GM13977 (cell line): ENCODE measurements at regions not wholly inside any gene's neighbourhood (a gene's known extent, or its start where the extent isn't known, plus 50 kb on each side); places are given as distances from the start of the nearest gene placed in this dataset.

Experiments
- DNase-seq: peaks from one replicate; pipeline ENCODE4 v3.0.0; 2012; ENCODE audit warnings: low spot score
- in situ Hi-C: fragments of 300-500 bp; cut with MboI; formaldehyde crosslinking; loops from one replicate; pipeline ENCODE4 v1.12.0; 2022; ENCODE audit warnings: low sequenced_read_pairs, low pct_unique_long_range_greater_than_20kb, mixed read lengths, inconsistent platforms; ENCODE audit not compliant: unreplicated experiment
- TF ChIP-seq, protein P1 (sequence below): IDR thresholded peaks from 2 replicates; pipeline ENCODE4 v1.5.1; 2012; ENCODE audit warnings: mild to moderate bottlenecking, control low read depth; ENCODE audit not compliant: insufficient read depth; ENCODE audit errors: extremely low read depth, missing control alignments

DNA sequence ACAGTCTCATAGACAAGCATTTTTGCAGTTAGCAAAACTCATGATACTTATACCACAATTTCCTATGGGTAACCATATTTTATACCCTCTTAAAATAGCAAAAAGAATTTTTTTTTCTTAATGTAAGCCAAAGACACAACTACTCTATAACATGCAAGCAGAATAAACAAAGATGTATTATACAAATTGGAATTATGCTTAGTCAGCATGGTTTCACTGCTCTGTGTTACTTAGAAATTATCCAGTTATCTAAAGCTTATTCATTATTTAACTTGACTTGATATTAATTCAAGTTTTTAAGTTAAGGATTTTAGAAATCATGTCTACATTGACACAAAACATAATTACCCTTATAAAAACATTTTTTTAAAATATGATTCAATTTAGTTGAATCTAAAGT, 449.8 kb upstream of the CDH2 start:
- DNase-seq = no peak
- TF ChIP-seq, protein P1, sequence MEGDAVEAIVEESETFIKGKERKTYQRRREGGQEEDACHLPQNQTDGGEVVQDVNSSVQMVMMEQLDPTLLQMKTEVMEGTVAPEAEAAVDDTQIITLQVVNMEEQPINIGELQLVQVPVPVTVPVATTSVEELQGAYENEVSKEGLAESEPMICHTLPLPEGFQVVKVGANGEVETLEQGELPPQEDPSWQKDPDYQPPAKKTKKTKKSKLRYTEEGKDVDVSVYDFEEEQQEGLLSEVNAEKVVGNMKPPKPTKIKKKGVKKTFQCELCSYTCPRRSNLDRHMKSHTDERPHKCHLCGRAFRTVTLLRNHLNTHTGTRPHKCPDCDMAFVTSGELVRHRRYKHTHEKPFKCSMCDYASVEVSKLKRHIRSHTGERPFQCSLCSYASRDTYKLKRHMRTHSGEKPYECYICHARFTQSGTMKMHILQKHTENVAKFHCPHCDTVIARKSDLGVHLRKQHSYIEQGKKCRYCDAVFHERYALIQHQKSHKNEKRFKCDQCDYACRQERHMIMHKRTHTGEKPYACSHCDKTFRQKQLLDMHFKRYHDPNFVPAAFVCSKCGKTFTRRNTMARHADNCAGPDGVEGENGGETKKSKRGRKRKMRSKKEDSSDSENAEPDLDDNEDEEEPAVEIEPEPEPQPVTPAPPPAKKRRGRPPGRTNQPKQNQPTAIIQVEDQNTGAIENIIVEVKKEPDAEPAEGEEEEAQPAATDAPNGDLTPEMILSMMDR = no peak
- in situ Hi-C loops = no loop called here

DNA sequence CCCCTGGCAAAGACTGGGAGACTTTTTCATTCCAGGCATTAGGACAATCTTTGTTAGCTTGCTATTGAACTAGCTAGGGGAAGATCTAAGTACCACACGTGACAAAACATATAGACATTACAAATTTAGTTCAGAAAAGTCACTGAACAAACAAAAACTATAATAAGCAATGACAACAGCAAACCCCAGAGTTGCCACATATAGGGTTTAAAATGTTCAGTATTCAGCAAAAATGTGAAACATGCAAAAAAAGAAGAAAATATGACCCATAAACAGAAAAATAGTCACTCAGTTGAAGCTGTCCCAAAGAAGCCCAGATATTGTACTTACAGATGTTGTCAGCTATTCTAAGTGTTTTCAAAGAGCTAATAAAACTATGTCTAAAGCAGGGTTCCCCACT, 431.1 kb upstream of the CDH2 start:
- in situ Hi-C loops = no loop called here
- DNase-seq = no peak
- TF ChIP-seq, protein P1 = no peak

DNA sequence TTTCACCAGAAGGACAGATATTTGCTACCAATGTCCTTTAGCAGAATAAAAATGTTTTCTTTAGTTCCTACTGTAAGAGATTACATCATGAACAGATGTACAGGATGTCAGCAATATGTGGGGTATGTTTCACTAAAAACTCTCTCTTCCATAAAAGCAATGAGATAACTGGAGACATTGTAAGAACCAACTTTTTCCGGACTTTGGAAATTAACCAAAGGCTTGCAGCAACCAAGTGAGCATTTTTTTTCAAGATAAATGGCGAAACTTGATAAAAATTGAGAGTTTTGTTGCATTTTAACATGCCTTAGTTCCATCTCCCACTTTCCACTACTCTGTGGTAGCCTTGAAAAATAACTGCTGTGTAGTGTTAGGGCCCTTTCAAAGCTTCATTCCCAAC, 429.8 kb upstream of the CDH2 start:
- in situ Hi-C loops = no loop called here

DNA sequence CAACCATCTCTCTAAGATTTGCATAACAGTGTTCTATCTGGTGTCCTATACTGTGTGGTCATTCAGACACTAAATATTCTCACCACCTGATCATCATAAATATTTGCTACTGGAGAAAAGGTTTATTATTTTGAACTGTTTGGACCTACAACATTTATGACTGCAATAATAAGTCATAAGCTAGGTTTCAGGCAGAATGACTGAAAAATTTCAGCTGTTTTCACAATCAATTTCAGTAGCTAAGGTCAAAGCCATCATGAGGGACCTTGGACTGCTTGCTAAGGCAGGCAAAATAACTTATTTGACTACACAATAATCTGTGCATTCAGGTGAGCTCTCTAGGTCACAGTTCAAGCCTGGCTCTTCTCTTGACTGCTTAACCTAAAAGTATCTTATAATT, 425.5 kb upstream of the CDH2 start:
- in situ Hi-C loops = no loop called here
- TF ChIP-seq, protein P1 = no peak
- DNase-seq = no peak

More for the DNA sequence above, 429.8 kb upstream of the CDH2 start:
- TF ChIP-seq, protein P1 = no peak
- no peak for DNase-seq

DNA sequence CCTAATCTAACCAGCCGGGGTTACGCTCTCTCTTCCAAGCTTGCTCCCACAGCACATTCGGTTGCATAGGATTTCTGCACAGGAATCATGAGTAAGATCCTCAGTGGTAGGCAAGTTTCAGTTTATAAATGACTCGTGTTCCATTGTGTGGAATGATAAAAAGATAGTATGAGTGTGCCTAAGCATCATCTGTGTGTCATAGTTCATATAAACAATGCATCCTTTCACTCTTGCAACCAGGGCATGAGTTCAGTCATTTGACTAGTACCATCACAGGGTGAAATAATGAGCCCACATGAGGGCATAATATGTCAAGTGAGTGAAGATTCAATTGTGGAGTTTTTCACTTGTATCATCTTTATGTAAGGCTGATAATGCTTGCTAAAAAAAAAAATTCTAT, 417.1 kb upstream of the CDH2 start:
- in situ Hi-C loops = no loop called here
- TF ChIP-seq, protein P1 = no peak
- DNase-seq = no peak

DNA sequence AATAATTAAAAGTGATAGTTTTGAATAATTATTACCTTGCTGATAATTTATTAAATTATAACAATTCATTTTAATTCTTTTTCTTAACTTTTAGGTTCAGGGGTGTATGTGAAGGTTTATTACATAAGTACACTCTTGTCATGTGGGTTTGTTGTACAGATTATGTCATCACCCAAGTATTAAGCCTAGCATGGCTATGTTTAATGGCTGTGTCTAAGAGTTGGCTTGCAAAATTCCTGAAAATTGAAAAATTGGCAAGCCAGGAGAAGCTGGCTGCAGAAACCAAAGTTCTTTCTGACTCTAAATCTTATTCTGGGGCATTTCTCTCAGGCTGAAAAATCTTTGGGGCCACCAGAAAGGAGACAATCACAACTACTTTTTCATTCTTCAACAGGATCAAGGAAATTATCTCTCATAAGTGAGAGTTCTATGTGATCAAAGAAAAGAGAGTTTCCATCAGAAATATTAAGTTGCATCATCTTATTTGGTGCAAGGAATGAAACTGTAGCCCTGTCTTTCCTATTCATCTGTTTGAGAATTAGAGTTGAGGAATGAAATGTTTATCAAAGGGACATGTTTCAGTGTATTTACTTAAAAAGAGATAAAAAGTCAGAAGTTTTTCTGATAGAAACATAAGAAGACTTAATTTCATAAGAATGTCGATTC, 412.1 kb upstream of the CDH2 start:
- TF ChIP-seq, protein P1 = no peak
- in situ Hi-C loops = no loop called here
- DNase-seq = no peak

DNA sequence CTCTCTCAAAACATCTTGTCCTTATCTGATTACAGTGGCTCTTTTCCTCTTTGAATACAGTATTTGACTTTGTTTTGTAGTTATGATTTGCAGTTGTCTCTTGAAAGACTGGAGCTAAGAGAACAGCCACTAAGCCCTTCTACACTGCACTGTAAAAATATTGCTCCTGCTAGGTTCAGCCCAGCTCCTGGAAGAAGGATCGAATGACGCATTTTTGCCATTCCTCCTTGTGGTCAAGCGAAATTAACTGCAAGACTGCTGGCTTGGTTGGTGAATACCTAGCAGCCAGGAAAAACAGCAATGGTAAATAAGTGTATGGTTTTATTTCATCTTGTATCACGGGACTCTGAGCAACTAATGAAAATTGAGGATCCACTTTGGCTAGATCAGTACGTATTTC, 407.8 kb upstream of the CDH2 start:
- TF ChIP-seq, protein P1 = no peak
- DNase-seq = no peak
- in situ Hi-C loops = no loop called here
